Astrocyte (in vitro differentiated cells and primary cell): ENCODE measurements at regions not wholly inside any gene's neighbourhood (a gene's known extent, or its start where the extent isn't known, plus 50 kb on each side); places are given as distances from the start of the nearest gene placed in this dataset.

Experiments
- EZH2 ChIP-seq: IDR thresholded peaks from 2 replicates; pipeline ENCODE4 v1.6.1; 2012; ENCODE audit warnings: mild to moderate bottlenecking, low read length, inconsistent platforms; ENCODE audit not compliant: insufficient read depth
- TF ChIP-seq, protein P1 (sequence below): IDR thresholded peaks from 2 replicates; pipeline ENCODE4 v1.5.1; 2011; ENCODE audit warnings: low read depth, mild to moderate bottlenecking, inconsistent platforms, low read length, moderate library complexity; ENCODE audit not compliant: insufficient read depth

DNA sequence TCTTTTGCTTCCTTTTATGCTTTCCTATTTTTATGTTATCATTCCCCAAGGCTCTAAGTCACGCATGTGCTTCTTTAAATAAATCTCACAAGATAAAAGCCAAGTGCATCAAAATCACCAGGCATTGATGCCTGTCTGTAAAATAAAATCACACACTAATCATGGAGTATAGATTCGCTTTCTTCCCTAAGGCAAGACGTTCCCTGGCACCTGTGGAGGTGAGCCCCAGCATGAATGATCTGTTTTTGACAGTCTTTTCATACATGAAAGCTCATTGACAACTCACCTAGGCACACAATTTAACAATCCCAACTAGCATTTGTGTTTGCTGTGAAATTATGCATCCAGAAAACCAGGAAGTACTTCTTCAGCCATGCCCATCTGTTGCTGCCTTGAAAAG is 146.9 kb upstream of the DMAC1 start:
- TF ChIP-seq, protein P1, sequence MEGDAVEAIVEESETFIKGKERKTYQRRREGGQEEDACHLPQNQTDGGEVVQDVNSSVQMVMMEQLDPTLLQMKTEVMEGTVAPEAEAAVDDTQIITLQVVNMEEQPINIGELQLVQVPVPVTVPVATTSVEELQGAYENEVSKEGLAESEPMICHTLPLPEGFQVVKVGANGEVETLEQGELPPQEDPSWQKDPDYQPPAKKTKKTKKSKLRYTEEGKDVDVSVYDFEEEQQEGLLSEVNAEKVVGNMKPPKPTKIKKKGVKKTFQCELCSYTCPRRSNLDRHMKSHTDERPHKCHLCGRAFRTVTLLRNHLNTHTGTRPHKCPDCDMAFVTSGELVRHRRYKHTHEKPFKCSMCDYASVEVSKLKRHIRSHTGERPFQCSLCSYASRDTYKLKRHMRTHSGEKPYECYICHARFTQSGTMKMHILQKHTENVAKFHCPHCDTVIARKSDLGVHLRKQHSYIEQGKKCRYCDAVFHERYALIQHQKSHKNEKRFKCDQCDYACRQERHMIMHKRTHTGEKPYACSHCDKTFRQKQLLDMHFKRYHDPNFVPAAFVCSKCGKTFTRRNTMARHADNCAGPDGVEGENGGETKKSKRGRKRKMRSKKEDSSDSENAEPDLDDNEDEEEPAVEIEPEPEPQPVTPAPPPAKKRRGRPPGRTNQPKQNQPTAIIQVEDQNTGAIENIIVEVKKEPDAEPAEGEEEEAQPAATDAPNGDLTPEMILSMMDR, result no peak
- no peak for TF ChIP-seq EZH2
